AG10803 (cell line): ENCODE measurements at regions not wholly inside any gene's neighbourhood (a gene's known extent, or its start where the extent isn't known, plus 50 kb on each side); places are given as distances from the start of the nearest gene placed in this dataset.
"Not testable (repeated sequence)": the region's sequence is repeated elsewhere in the genome, so short reads cannot be mapped to it uniquely, and the experiment has no call there.

Source experiments
- DNase-seq: peaks from one replicate; pipeline ENCODE4 v3.0.0; 2010; ENCODE audit warnings: low read depth
- H3K4me3 ChIP-seq: 2 replicates; pipeline ENCODE4 v1.5.1; 2011; ENCODE audit warnings: mild to moderate bottlenecking, low read length, control low read depth
- CTCF ChIP-seq: conservative IDR thresholded peaks from 2 replicates; pipeline ENCODE4 v1.5.1; 2011; ENCODE audit warnings: mild to moderate bottlenecking, low read length, control low read depth, inconsistent platforms

GRCh38 chr2:242088471-242089212 is 219.1 kb downstream of the RTP5 start:
- TF ChIP-seq CTCF, result no peak
- peak overlapping the region; percentile 69 for H3K4me3 ChIP-seq
- DNase-seq, result peak; percentile 74

- H3K4me3 ChIP-seq, result peak overlapping the region; percentile 69
Observed at GRCh38 chr2:242089213-242089549, 219.7 kb downstream of the RTP5 start.

GRCh38 chr2:242097278-242097677 is 227.7 kb downstream of the RTP5 start:
- DNase-seq, H3K4me3 ChIP-seq: not testable (repeated sequence)

More at GRCh38 chr2:242089213-242089549, 219.7 kb downstream of the RTP5 start:
- not testable (repeated sequence) for DNase-seq

- no peak for TF ChIP-seq CTCF
- H3K4me3 ChIP-seq, result no peak overlapping the region
- DNase-seq, result no peak
Observed at GRCh38 chr2:242098034-242098433, 228.5 kb downstream of the RTP5 start.

- DNase-seq, result peak; percentile 4
- H3K4me3 ChIP-seq, result no peak overlapping the region
- no peak for TF ChIP-seq CTCF
Observed at GRCh38 chr2:242098445-242099128, 229.1 kb downstream of the RTP5 start.

GRCh38 chr2:242103093-242103492 is 233.6 kb downstream of the RTP5 start:
- DNase-seq, result not testable (repeated sequence)

GRCh38 chr2:242104202-242104956 is 234.8 kb downstream of the RTP5 start:
- not testable (repeated sequence) for DNase-seq, H3K4me3 ChIP-seq

More at GRCh38 chr2:242103093-242103492, 233.6 kb downstream of the RTP5 start:
- H3K4me3 ChIP-seq, result not testable (repeated sequence)

GRCh38 chr2:242107065-242107464 is 237.5 kb downstream of the RTP5 start:
- not testable (repeated sequence) for H3K4me3 ChIP-seq, DNase-seq

GRCh38 chr2:242108797-242109500 is 239.4 kb downstream of the RTP5 start:
- DNase-seq, H3K4me3 ChIP-seq: not testable (repeated sequence)

- not testable (repeated sequence) for H3K4me3 ChIP-seq, DNase-seq
Observed at GRCh38 chr2:242109819-242110218, 240.3 kb downstream of the RTP5 start.

GRCh38 chr2:242111954-242112353 is 242.4 kb downstream of the RTP5 start:
- H3K4me3 ChIP-seq, DNase-seq: not testable (repeated sequence)

GRCh38 chr2:242113492-242113891 is 244.0 kb downstream of the RTP5 start:
- not testable (repeated sequence) for DNase-seq, H3K4me3 ChIP-seq

- DNase-seq, result not testable (repeated sequence)
Observed at GRCh38 chr2:242116676-242117075, 247.1 kb downstream of the RTP5 start.

GRCh38 chr2:242117305-242117704 is 247.8 kb downstream of the RTP5 start:
- DNase-seq, result not testable (repeated sequence)

More at GRCh38 chr2:242116676-242117075, 247.1 kb downstream of the RTP5 start:
- H3K4me3 ChIP-seq, result not testable (repeated sequence)

GRCh38 chr2:242119682-242120081 is 250.2 kb downstream of the RTP5 start:
- DNase-seq, H3K4me3 ChIP-seq: not testable (repeated sequence)

More at GRCh38 chr2:242117305-242117704, 247.8 kb downstream of the RTP5 start:
- H3K4me3 ChIP-seq, result not testable (repeated sequence)
